Stimulated activated naive CD4-positive, alpha-beta T cell (primary cell): ENCODE measurements at regions not wholly inside any gene's neighbourhood (a gene's known extent, or its start where the extent isn't known, plus 50 kb on each side); places are given as distances from the start of the nearest gene placed in this dataset.
"Not testable (repeated sequence)": the region's sequence is repeated elsewhere in the genome, so short reads cannot be mapped to it uniquely, and the experiment has no call there.

ENCODE experiments used
- DNase-seq, 6 experiments: peaks; one replicate each; lab custom pipeline; 2025; lab: John Stamatoyannopoulos, UW

- DNase-seq: no peak
Measured at GRCh38 chr9:30995956-30996738, 1388.3 kb upstream of the ACO1 start.

DNA sequence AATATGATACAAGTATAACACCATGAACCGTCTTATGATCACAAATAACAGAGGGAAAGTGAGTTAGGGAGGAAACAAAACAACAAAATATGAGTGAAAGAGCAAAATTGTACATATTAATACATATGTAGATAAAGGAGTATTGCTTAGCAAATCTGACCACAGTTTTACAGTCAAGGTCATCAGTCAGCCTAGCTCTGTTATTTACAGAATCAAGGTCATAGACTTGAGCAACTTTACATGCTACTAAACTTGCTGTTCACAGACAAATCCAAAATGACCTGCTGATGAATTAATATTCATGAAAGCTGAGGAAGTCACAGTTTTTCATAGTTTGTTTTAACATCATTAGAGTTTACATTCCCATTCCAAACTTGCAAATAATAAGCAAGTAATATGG, 1387.7 kb upstream of the ACO1 start:
- no peak for DNase-seq

- DNase-seq: no peak
Measured at GRCh38 chr9:30997291-30997690, 1387.2 kb upstream of the ACO1 start.

GRCh38 chr9:31005086-31005665, 1379.3 kb upstream of the ACO1 start:
- DNase-seq: no peak

GRCh38 chr9:31013371-31013770, 1371.1 kb upstream of the ACO1 start:
- DNase-seq: no peak

DNA sequence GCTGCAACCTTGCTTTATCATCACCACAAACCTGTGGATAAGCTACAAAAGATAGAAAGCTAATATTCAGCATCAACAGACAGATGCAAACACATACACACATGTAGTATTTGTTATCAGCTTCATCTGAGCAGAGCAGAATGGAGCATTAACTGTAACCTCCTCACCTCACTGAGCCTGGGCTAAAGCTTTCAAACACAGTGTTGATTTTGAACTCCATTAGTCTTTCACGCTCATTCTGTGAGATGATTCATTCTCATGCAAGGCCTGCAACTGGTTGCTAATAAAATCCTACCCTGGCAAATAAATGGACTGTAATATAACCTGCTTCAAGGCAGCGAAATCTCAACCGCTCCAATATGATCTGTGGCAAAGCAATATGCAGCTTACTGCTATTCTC, 1360.6 kb upstream of the ACO1 start:
- DNase-seq: no peak

- no peak for DNase-seq
Measured at GRCh38 chr9:31027678-31028077, 1356.8 kb upstream of the ACO1 start.

DNA sequence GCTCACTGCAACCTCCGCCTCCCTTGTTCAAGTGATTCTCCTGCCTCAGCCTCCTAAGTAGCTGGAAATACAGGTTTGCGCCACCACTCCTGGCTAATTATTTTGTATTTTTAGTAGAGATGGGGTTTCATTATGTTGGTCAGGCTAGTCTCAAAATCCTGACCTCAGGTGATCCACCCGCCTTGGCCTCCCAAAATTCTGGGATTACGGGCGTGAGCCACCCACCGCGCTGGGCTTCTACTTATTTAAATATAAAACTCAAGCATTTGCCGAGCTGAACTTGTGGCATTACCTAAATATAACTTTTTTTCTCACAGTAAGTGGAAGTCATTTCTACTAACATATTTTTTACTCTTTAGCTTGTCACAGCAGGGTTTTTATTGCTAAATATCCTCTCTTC, 1356.3 kb upstream of the ACO1 start:
- DNase-seq: no peak

DNA sequence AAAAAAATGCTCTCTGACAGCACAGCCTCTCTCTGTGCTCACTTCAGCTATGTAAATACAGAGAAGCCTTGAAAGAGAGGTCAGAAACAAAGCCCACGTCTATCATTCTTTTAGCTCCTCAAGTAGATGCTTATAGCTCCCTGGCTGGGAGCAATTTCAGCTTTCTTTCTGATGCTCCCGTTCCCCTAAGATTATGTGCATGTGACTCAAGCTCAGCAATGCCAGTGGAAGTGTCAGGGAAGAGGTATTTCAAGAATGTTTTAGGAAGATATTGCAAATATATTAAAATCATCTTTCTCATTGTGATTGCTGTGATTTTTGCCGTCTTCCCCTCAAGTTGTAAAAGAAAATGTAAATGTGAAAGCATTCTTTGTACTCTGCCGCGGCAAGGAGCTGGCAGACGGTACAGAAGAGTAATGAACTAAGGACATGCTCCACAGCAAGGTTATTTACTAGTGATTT, 1353.7 kb upstream of the ACO1 start:
- DNase-seq: no peak

DNA sequence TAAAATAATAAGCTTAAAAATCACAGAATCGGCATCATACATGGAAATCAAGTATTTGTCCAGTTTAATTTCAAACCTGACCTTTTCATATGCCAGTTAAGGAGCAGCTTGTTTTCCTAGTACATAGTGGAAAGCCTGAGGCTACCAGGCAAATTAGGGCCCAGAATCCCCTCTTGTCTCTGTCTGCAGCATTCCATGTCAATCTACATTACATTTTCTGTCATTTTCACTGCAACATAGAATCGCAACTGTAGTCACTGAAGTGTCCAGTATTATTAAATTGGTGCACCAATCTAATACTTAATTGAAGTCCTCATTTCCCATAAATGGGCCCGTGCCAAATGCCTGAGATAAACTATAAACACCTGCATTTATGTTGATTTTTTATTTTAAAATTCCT, 1352.2 kb upstream of the ACO1 start:
- DNase-seq: no peak

- DNase-seq: no peak
Measured at GRCh38 chr9:31034311-31034710, 1350.1 kb upstream of the ACO1 start.

GRCh38 chr9:31040564-31040963, 1343.9 kb upstream of the ACO1 start:
- no peak for DNase-seq

- DNase-seq: no peak
Measured at GRCh38 chr9:31045810-31046209, 1338.6 kb upstream of the ACO1 start.

DNA sequence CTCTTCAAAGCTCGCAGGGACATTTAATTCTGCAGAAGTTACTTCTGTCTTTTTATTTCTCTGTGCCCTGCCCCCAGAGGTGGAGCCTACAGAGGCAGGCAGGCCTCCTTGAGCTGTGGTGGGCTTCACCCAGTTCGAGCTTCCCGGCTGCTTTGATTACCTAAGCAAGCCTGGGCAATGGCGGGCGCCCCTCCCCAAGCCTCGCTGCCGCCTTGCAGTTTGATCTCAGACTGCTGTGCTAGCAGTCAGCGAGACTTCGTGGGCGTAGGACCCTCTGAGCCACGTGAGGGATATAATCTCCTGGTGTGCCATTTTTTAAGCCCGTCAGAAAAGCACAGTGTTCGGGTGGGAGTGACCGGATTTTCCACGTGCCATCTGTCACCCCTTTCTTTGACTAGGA, 1322.9 kb upstream of the ACO1 start:
- DNase-seq: not testable (repeated sequence)

DNA sequence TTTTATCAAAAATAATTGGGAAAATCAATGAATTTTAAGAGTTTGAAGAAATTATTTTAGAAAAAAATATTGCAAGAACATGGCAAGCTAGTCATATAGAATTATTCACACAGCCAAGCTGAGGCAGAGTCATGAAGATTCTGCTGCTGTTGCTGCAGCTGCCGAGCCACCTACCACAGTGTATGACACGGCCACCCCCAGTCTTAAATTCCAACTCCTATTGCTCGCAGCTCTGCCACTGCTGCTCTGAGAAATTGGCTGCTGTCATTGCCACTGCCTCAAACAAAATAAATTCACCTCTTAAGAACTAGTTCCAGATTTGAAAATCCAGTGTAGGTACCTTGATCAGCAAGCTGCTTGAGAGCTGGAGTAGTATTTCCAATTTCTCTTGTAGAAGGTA, 1318.8 kb upstream of the ACO1 start:
- no peak for DNase-seq

GRCh38 chr9:31067418-31067817, 1317.0 kb upstream of the ACO1 start:
- no peak for DNase-seq

GRCh38 chr9:31071606-31072286, 1312.7 kb upstream of the ACO1 start:
- DNase-seq: no peak

GRCh38 chr9:31078175-31078574, 1306.3 kb upstream of the ACO1 start:
- no peak for DNase-seq

DNA sequence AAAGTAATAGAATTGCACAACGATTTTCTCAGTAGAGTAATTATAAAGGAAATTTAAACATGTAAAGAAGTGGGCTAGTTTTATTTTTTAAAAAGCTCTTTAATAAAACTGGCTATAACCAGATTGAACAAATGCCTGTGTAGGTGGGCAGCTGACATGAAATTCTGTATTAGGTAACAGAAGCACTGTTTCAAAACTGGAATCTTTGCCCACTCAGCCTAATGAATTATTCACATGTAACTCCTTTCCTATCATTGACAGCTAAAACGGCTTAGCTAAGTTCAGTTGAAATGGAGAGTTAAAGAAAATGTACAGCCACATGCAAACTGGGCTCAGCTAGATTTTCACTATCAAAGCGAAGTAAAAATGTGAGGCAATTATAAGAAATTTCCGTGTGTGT, 1300.1 kb upstream of the ACO1 start:
- no peak for DNase-seq

- DNase-seq: no peak
Measured at GRCh38 chr9:31089549-31090221, 1294.8 kb upstream of the ACO1 start.

- DNase-seq: no peak
Measured at GRCh38 chr9:31100311-31100710, 1284.1 kb upstream of the ACO1 start.

DNA sequence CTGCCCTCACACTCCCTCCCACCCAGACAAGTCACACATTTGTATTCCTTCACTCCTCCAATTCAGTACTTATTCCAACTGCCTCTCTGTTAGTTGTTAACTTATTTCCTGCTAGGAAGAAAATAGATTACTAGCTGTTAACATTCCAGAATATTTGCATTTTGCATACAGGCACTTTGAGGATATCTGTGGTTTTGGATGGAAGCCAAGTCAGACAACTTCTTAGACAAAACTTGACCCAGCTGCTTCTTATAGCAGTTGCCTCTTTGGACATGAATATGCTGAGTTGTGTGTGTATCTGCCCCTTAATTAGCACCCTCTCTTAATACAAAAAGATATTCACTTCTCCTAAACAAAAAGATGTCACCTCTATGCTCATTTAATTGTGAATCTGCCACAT, 1280.6 kb upstream of the ACO1 start:
- no peak for DNase-seq

- no peak for DNase-seq
Measured at GRCh38 chr9:31104249-31104648, 1280.2 kb upstream of the ACO1 start.
